HL-60 (cell line): ENCODE measurements at regions not wholly inside any gene's neighbourhood (a gene's known extent, or its start where the extent isn't known, plus 50 kb on each side); places are given as distances from the start of the nearest gene placed in this dataset.

ENCODE experiments used
- DNase-seq, 2 experiments: peaks; one replicate each; pipeline ENCODE4 v3.0.0-alpha.2; 2010 to 2020; ENCODE audit warnings: low read depth in 1 of 2, low spot score in 1 of 2
- H3K27ac ChIP-seq: fragments of 250-450 bp; sonication (Bioruptor Pico); replicated peaks from 2 replicates; pipeline ENCODE4 v1.5.1; 2020; ENCODE audit warnings: mild to moderate bottlenecking, moderate library complexity
- H3K27me3 ChIP-seq: fragments of 250-450 bp; sonication (Bioruptor Pico); 2 replicates; pipeline ENCODE4 v1.5.1; 2021; ENCODE audit warnings: mild to moderate bottlenecking, moderate library complexity; ENCODE audit not compliant: insufficient read depth, poor library complexity, severe bottlenecking
- H3K4me3 ChIP-seq: replicated peaks from 2 replicates; pipeline ENCODE4 v1.5.1; 2011; ENCODE audit warnings: mild to moderate bottlenecking, control low read depth, low read length; ENCODE audit not compliant: insufficient read depth
- CTCF ChIP-seq: IDR thresholded peaks from one replicate; pipeline ENCODE4 v1.5.1; 2011; ENCODE audit warnings: low read length, control low read depth, inconsistent platforms; ENCODE audit not compliant: insufficient read depth
- GABPA ChIP-seq: IDR thresholded peaks from 2 replicates; pipeline ENCODE4 v1.6.1; 2012; ENCODE audit warnings: low read depth
- POLR2AphosphoS5 ChIP-seq: IDR thresholded peaks from 2 replicates; pipeline ENCODE4 v1.6.1; 2012; ENCODE audit warnings: low read depth
- REST ChIP-seq: IDR thresholded peaks from 2 replicates; pipeline ENCODE4 v1.6.1; 2012; ENCODE audit warnings: low read depth; ENCODE audit not compliant: insufficient replicate concordance
- SPI1 ChIP-seq: IDR thresholded peaks from 2 replicates; pipeline ENCODE4 v1.6.1; 2012; ENCODE audit warnings: low read depth, mild to moderate bottlenecking, borderline replicate concordance

GRCh38 chr3:117688583-117688982 lies 979.0 kb downstream of the TUSC7 start:
- Histone ChIP-seq H3K4me3 (no peak overlapping the region), H3K27me3 (no peaks in the 10 kb centered on the region), H3K27ac (no peak overlapping the region)
- TF ChIP-seq POLR2AphosphoS5 (no peak), SPI1 (no peak), GABPA (no peak), CTCF (no peak), REST (no peak)
- no peak for DNase-seq

- H3K27me3 ChIP-seq: no peaks in the 10 kb centered on the region
- TF ChIP-seq SPI1 (no peak), POLR2AphosphoS5 (no peak), REST (no peak), CTCF (no peak), GABPA (no peak)
- DNase-seq: no peak
- H3K4me3 ChIP-seq: no peak overlapping the region
- H3K27ac ChIP-seq: no peak overlapping the region
Measured at GRCh38 chr3:117691526-117691925, 981.9 kb downstream of the TUSC7 start.

GRCh38 chr3:117692416-117692995 lies 982.9 kb downstream of the TUSC7 start:
- DNase-seq: no peak

More at GRCh38 chr3:117692416-117692995, 982.9 kb downstream of the TUSC7 start:
- no peak for TF ChIP-seq REST
- TF ChIP-seq GABPA: no peak
- no peak for TF ChIP-seq SPI1
- TF ChIP-seq CTCF: no peak
- no peak for TF ChIP-seq POLR2AphosphoS5
- no peaks in the 10 kb centered on the region for H3K27me3 ChIP-seq
- no peak overlapping the region for H3K27ac ChIP-seq
- no peak overlapping the region for H3K4me3 ChIP-seq
